MCF 10A (cell line): ENCODE measurements at regions not wholly inside any gene's neighbourhood (a gene's known extent, or its start where the extent isn't known, plus 50 kb on each side); places are given as distances from the start of the nearest gene placed in this dataset.
"Not testable (repeated sequence)": the region's sequence is repeated elsewhere in the genome, so short reads cannot be mapped to it uniquely, and the experiment has no call there.

Experiments used
- BruUV-seq: library from RNA; stranded (reverse); fragments of 400-500 nt; replicated peaks from 2 replicates; lab custom pipeline; 2021; lab: Mats Ljungman, UMichigan
- CTCF ChIA-PET: fragments of 300-600 bp; sonication (Branson Sonifier 250); formaldehyde crosslinking; extraction: SDS; loops from one replicate; lab custom pipeline; 2021; ENCODE audit warnings: antibody characterized with exemption, inconsistent platforms; lab: Yijun Ruan, JAX
- POLR2A ChIA-PET: fragments of 300-600, 350-650 bp; sonication (Branson Sonifier 250); formaldehyde crosslinking; extraction: SDS; loops from one replicate; lab custom pipeline; 2020; ENCODE audit warnings: antibody characterized with exemption, inconsistent platforms; lab: Yijun Ruan, JAX
- DNase-seq: peaks from one replicate; pipeline ENCODE4 v3.0.0-alpha.2; 2018; ENCODE audit not compliant: unreplicated experiment
- H3K27ac Mint-ChIP-seq: one replicate; pipeline ENCODE4 v1.8.0; 2022; ENCODE audit warnings: mild to moderate bottlenecking, low read depth, mixed read lengths; ENCODE audit not compliant: unreplicated experiment
- H3K27me3 Mint-ChIP-seq: one replicate; pipeline ENCODE4 v1.8.0; 2022; ENCODE audit warnings: mixed read lengths; ENCODE audit not compliant: insufficient read depth, unreplicated experiment
- H3K36me3 Mint-ChIP-seq: one replicate; pipeline ENCODE4 v1.8.0; 2022; ENCODE audit warnings: mild to moderate bottlenecking, moderate library complexity, mixed read lengths; ENCODE audit not compliant: insufficient read depth, unreplicated experiment
- H3K4me1 Mint-ChIP-seq: one replicate; pipeline ENCODE4 v1.8.0; 2022; ENCODE audit warnings: mixed read lengths; ENCODE audit not compliant: insufficient read depth, unreplicated experiment
- H3K4me3 Mint-ChIP-seq: one replicate; pipeline ENCODE4 v1.8.0; 2022; ENCODE audit warnings: mild to moderate bottlenecking, moderate library complexity, mixed read lengths; ENCODE audit not compliant: unreplicated experiment
- H3K9me3 Mint-ChIP-seq: one replicate; pipeline ENCODE4 v1.8.0; 2022; ENCODE audit warnings: mixed read lengths; ENCODE audit not compliant: unreplicated experiment
- CTCF ChIP-seq: fragments of 200-600 bp; IDR thresholded peaks from one replicate; pipeline ENCODE4 v1.8.0; 2022; ENCODE audit warnings: antibody characterized with exemption, mild to moderate bottlenecking; ENCODE audit not compliant: unreplicated experiment
- intact Hi-C: fragments of 100-400 bp; cut with micrococcal nuclease; formaldehyde crosslinking; loops from 2 replicates; pipeline ENCODE4 v1.14.1; 2022

GRCh38 chr16:86277221-86277620 is 233.1 kb upstream of the FOXF1 start:
- no peaks in the 10 kb centered on the region for H3K9me3 Mint-ChIP-seq

GRCh38 chr16:86277859-86278258 is 232.5 kb upstream of the FOXF1 start:
- H3K27ac Mint-ChIP-seq, CTCF ChIA-PET, DNase-seq, H3K4me3 Mint-ChIP-seq, H3K9me3 Mint-ChIP-seq, POLR2A ChIA-PET, H3K36me3 Mint-ChIP-seq, H3K4me1 Mint-ChIP-seq, BruUV-seq, intact Hi-C loops: not testable (repeated sequence)
- H3K27me3 Mint-ChIP-seq, result peaks cover 91% of the 10 kb centered on the region

More at GRCh38 chr16:86277221-86277620, 233.1 kb upstream of the FOXF1 start:
- H3K36me3 Mint-ChIP-seq, result no peaks in the 10 kb centered on the region
- H3K27ac Mint-ChIP-seq, result no peak overlapping the region
- no peaks in the 10 kb centered on the region for H3K4me1 Mint-ChIP-seq
- no peak for DNase-seq
- no TSS peak for BruUV-seq
- ChIA-PET POLR2A (no interaction called here), CTCF (no interaction called here)
- intact Hi-C loops, result no loop called here
- no peak for TF ChIP-seq CTCF
- no peak overlapping the region for H3K4me3 Mint-ChIP-seq
- peaks cover 91% of the 10 kb centered on the region for H3K27me3 Mint-ChIP-seq

GRCh38 chr16:86281421-86281820 is 228.9 kb upstream of the FOXF1 start:
- ChIA-PET CTCF (interaction anchor here (0.6 kb wide), 1 partner anchor 10 kb away, joined by 3 read pairs; no protein-coding TSS in a partner anchor), POLR2A (no interaction called here)
- H3K4me1 Mint-ChIP-seq, result no peaks in the 10 kb centered on the region
- H3K9me3 Mint-ChIP-seq, result no peaks in the 10 kb centered on the region
- TF ChIP-seq CTCF, result no peak
- BruUV-seq, result no TSS peak
- H3K4me3 Mint-ChIP-seq, result no peak overlapping the region
- no peak for DNase-seq
- H3K27me3 Mint-ChIP-seq, result peaks cover 65% of the 10 kb centered on the region
- no peak overlapping the region for H3K27ac Mint-ChIP-seq
- intact Hi-C loops, result no loop called here
- H3K36me3 Mint-ChIP-seq, result no peaks in the 10 kb centered on the region

GRCh38 chr16:86283944-86284343 is 226.4 kb upstream of the FOXF1 start:
- BruUV-seq, result no TSS peak
- H3K4me1 Mint-ChIP-seq, result no peaks in the 10 kb centered on the region
- H3K36me3 Mint-ChIP-seq, result no peaks in the 10 kb centered on the region
- no peaks in the 10 kb centered on the region for H3K9me3 Mint-ChIP-seq
- intact Hi-C loops, result no loop called here
- CTCF ChIA-PET, result no interaction called here
- POLR2A ChIA-PET, result interaction anchor here (0.6 kb wide), 1 partner anchor 495 kb away, joined by 3 read pairs; no protein-coding TSS in a partner anchor
- no peak for TF ChIP-seq CTCF
- H3K4me3 Mint-ChIP-seq, result no peak overlapping the region
- DNase-seq, result no peak
- peaks cover 65% of the 10 kb centered on the region for H3K27me3 Mint-ChIP-seq
- H3K27ac Mint-ChIP-seq, result no peak overlapping the region

- Mint-ChIP-seq H3K9me3 (no peaks in the 10 kb centered on the region), H3K27me3 (peaks cover 65% of the 10 kb centered on the region), H3K4me1 (no peaks in the 10 kb centered on the region), H3K4me3 (no peak overlapping the region), H3K36me3 (no peaks in the 10 kb centered on the region), H3K27ac (no peak overlapping the region)
- no peak for DNase-seq
- intact Hi-C loops, result no loop called here
- no peak for TF ChIP-seq CTCF
- ChIA-PET CTCF (no interaction called here), POLR2A (no interaction called here)
- no TSS peak for BruUV-seq
These were observed 224.9 kb upstream of the FOXF1 start for GRCh38 chr16:86285421-86285820.
